PC-9 (cell line): ENCODE measurements at regions not wholly inside any gene's neighbourhood (a gene's known extent, or its start where the extent isn't known, plus 50 kb on each side); places are given as distances from the start of the nearest gene placed in this dataset.

ENCODE experiments used
- BruUV-seq: library from RNA; stranded (reverse); fragments of 400-500 nt; replicated peaks from 2 replicates; lab custom pipeline; 2021; lab: Mats Ljungman, UMichigan
- CTCF ChIA-PET: fragments of 300-600 bp; sonication (Branson Sonifier 250); formaldehyde crosslinking; loops from one replicate; lab custom pipeline; 2022; ENCODE audit warnings: antibody characterized with exemption; lab: Charles Lee
- POLR2A ChIA-PET: fragments of 300-600 bp; sonication (Branson Sonifier 250); formaldehyde crosslinking; loops from one replicate; lab custom pipeline; 2022; ENCODE audit warnings: antibody characterized with exemption; ENCODE audit not compliant: unreplicated experiment; lab: Charles Lee
- DNase-seq, 2 experiments: peaks; one replicate each; pipeline versions ENCODE4 v3.0.0 to v3.0.0-alpha.2; 2015 to 2022; ENCODE audit warnings: mixed read lengths in 1 of 2
- H2AFZ ChIP-seq: fragments of 200-600 bp; sonication (generic); 2 replicates; pipeline ENCODE4 v1.8.1; 2017; ENCODE audit warnings: antibody characterized with exemption
- H3F3A ChIP-seq: fragments of 200-600 bp; sonication (generic); 2 replicates; pipeline ENCODE4 v1.8.1; 2017; ENCODE audit warnings: antibody characterized with exemption, mild to moderate bottlenecking, low read depth; ENCODE audit not compliant: insufficient read depth
- H3K27ac ChIP-seq: fragments of 200-600 bp; sonication (generic); 2 replicates; pipeline ENCODE4 v1.6.1; 2016; ENCODE audit warnings: mixed run types
- H3K27me3 ChIP-seq: fragments of 200-600 bp; sonication (generic); 2 replicates; pipeline ENCODE4 v1.6.1; 2016; ENCODE audit warnings: low read depth, mixed run types; ENCODE audit not compliant: insufficient read depth
- H3K36me3 ChIP-seq: fragments of 200-600 bp; sonication (generic); 2 replicates; pipeline ENCODE4 v1.6.1; 2016; ENCODE audit warnings: low read depth, mixed run types
- H3K4me1 ChIP-seq: fragments of 200-600 bp; sonication (generic); replicated peaks from 2 replicates; pipeline ENCODE4 v1.6.1; 2016; ENCODE audit warnings: mixed run types; ENCODE audit not compliant: insufficient read depth
- H3K4me2 ChIP-seq: fragments of 200-600 bp; sonication (generic); 2 replicates; pipeline ENCODE4 v1.6.1; 2017; ENCODE audit warnings: mixed run types
- H3K4me3 ChIP-seq: fragments of 200-600 bp; sonication (generic); 2 replicates; pipeline ENCODE4 v1.6.1; 2016; ENCODE audit warnings: mixed run types
- H3K79me2 ChIP-seq: fragments of 200-600 bp; sonication (generic); 2 replicates; pipeline ENCODE4 v1.6.1; 2017; ENCODE audit warnings: low read depth, mixed run types
- H3K9me2 ChIP-seq: fragments of 200-600 bp; sonication (generic); 2 replicates; pipeline ENCODE4 v1.8.1; 2017; ENCODE audit warnings: mild to moderate bottlenecking; ENCODE audit not compliant: insufficient read depth
- H3K9me3 ChIP-seq: fragments of 200-600 bp; sonication (generic); 2 replicates; pipeline ENCODE4 v1.8.1; 2016; ENCODE audit warnings: low read depth; ENCODE audit not compliant: insufficient read depth
- H4K20me1 ChIP-seq: fragments of 200-600 bp; sonication (generic); 2 replicates; pipeline ENCODE4 v1.8.1; 2017; ENCODE audit not compliant: insufficient read depth
- CTCF ChIP-seq: fragments of 200-600 bp; sonication (generic); conservative IDR thresholded peaks from 2 replicates; pipeline ENCODE4 v1.6.1; 2017; ENCODE audit warnings: mixed run types, antibody characterized with exemption, mild to moderate bottlenecking, moderate library complexity
- EZH2 ChIP-seq: fragments of 200-600 bp; sonication (generic); IDR thresholded peaks from 2 replicates; pipeline ENCODE4 v1.8.0; 2017; ENCODE audit warnings: antibody characterized with exemption, low read depth
- intact Hi-C: fragments of 100-400 bp; cut with micrococcal nuclease; formaldehyde crosslinking; loops from one replicate; pipeline ENCODE4 v1.10.0; 2022; ENCODE audit not compliant: unreplicated experiment

- ChIA-PET CTCF (no interaction called here), POLR2A (no interaction called here)
- Histone ChIP-seq H3K4me3 (no peak overlapping the region), H3K79me2 (no peaks in the 10 kb centered on the region), H3K9me2 (no peaks in the 10 kb centered on the region), H3F3A (no peaks in the 10 kb centered on the region), H3K4me2 (no peak overlapping the region), H3K27ac (no peak overlapping the region), H3K36me3 (no peaks in the 10 kb centered on the region), H2AFZ (no peak overlapping the region), H3K27me3 (peaks cover 8% of the 10 kb centered on the region; the same call in 1 of the 2 replicates), H3K4me1 (no peaks in the 10 kb centered on the region), H4K20me1 (no peaks in the 10 kb centered on the region), H3K9me3 (no peaks in the 10 kb centered on the region)
- DNase-seq = no peak
- TF ChIP-seq EZH2 (no peak), CTCF (no peak)
- no TSS peak for BruUV-seq
- intact Hi-C loops = no loop called here
Observed at GRCh38 chr7:35501681-35502080, 193.3 kb downstream of the HERPUD2 start.

- H3K27me3 ChIP-seq = peaks cover 8% of the 10 kb centered on the region; the same call in 1 of the 2 replicates
- no peak overlapping the region for H2AFZ ChIP-seq
- no peak overlapping the region for H3K4me2 ChIP-seq
- DNase-seq = no peak
- no peaks in the 10 kb centered on the region for H3K9me3 ChIP-seq
- intact Hi-C loops = no loop called here
- no TSS peak for BruUV-seq
- H3K27ac ChIP-seq = no peak overlapping the region
- no peaks in the 10 kb centered on the region for H3F3A ChIP-seq
- TF ChIP-seq EZH2 (no peak), CTCF (no peak)
- H3K4me1 ChIP-seq = no peaks in the 10 kb centered on the region
- ChIA-PET POLR2A (no interaction called here), CTCF (no interaction called here)
- no peaks in the 10 kb centered on the region for H3K79me2 ChIP-seq
- H3K36me3 ChIP-seq = no peaks in the 10 kb centered on the region
- H3K4me3 ChIP-seq = no peak overlapping the region
- H3K9me2 ChIP-seq = no peaks in the 10 kb centered on the region
- H4K20me1 ChIP-seq = no peaks in the 10 kb centered on the region
Observed at GRCh38 chr7:35499226-35499625, 195.7 kb downstream of the HERPUD2 start.

GRCh38 chr7:35498416-35498815 lies 196.5 kb downstream of the HERPUD2 start:
- DNase-seq = no peak
- Histone ChIP-seq H3K4me2 (no peak overlapping the region), H4K20me1 (no peaks in the 10 kb centered on the region), H3K79me2 (no peaks in the 10 kb centered on the region), H3K9me2 (no peaks in the 10 kb centered on the region), H3K4me1 (no peaks in the 10 kb centered on the region), H3K27ac (no peak overlapping the region), H3F3A (no peaks in the 10 kb centered on the region), H3K27me3 (peaks cover 8% of the 10 kb centered on the region; the same call in 1 of the 2 replicates), H3K36me3 (no peaks in the 10 kb centered on the region), H3K9me3 (no peaks in the 10 kb centered on the region), H3K4me3 (no peak overlapping the region), H2AFZ (no peak overlapping the region)
- BruUV-seq = no TSS peak
- TF ChIP-seq EZH2 (no peak), CTCF (no peak)
- intact Hi-C loops = no loop called here
- CTCF ChIA-PET = no interaction called here
- POLR2A ChIA-PET = no interaction called here
